Osteoblast (primary cell): ENCODE measurements at regions not wholly inside any gene's neighbourhood (a gene's known extent, or its start where the extent isn't known, plus 50 kb on each side); places are given as distances from the start of the nearest gene placed in this dataset.

Experiments used
- DNase-seq: peaks from one replicate; pipeline ENCODE4 v3.0.0; 2011; ENCODE audit warnings: low spot score, mixed read lengths; ENCODE audit not compliant: insufficient read length; ENCODE audit errors: missing footprints
- H2AFZ ChIP-seq: 2 replicates; pipeline ENCODE4 v1.6.0; 2011; ENCODE audit warnings: mild to moderate bottlenecking, low read length
- H3K27ac ChIP-seq: 2 replicates; pipeline ENCODE4 v1.5.1; 2011; ENCODE audit warnings: mild to moderate bottlenecking, low read depth, low read length, moderate library complexity
- H3K27me3 ChIP-seq: 2 replicates; pipeline ENCODE4 v1.6.0; 2012; ENCODE audit warnings: mild to moderate bottlenecking, control low read depth, inconsistent platforms, low read length, moderate library complexity; ENCODE audit not compliant: insufficient read depth
- H3K36me3 ChIP-seq: 2 replicates; pipeline ENCODE4 v1.5.1; 2011; ENCODE audit warnings: mild to moderate bottlenecking, low read length, control low read depth, moderate library complexity; ENCODE audit not compliant: insufficient read depth
- H3K4me1 ChIP-seq: 2 replicates; pipeline ENCODE4 v1.5.1; 2011; ENCODE audit warnings: mild to moderate bottlenecking, low read length, control low read depth, moderate library complexity; ENCODE audit not compliant: insufficient read depth
- H3K4me2 ChIP-seq: 2 replicates; pipeline ENCODE4 v1.6.0; 2011; ENCODE audit warnings: mild to moderate bottlenecking, low read length; ENCODE audit not compliant: insufficient read depth
- H3K4me3 ChIP-seq: fragments of 200-600 bp; sonication (generic); 3 replicates; pipeline ENCODE4 v1.5.1; 2012; ENCODE audit warnings: mild to moderate bottlenecking, low read length, inconsistent platforms; ENCODE audit not compliant: insufficient read depth
- H3K79me2 ChIP-seq: 2 replicates; pipeline ENCODE4 v1.6.0; 2012; ENCODE audit warnings: mild to moderate bottlenecking, low read length, control low read depth, inconsistent platforms; ENCODE audit not compliant: insufficient read depth
- H3K9me3 ChIP-seq: 2 replicates; pipeline ENCODE4 v1.5.1; 2011; ENCODE audit warnings: low read depth, low read length, control low read depth
- H4K20me1 ChIP-seq: 2 replicates; pipeline ENCODE4 v1.6.0; 2012; ENCODE audit warnings: mild to moderate bottlenecking, low read length, control low read depth; ENCODE audit not compliant: insufficient read depth
- CTCF ChIP-seq: IDR thresholded peaks from 2 replicates; pipeline ENCODE4 v1.5.1; 2011; ENCODE audit warnings: mild to moderate bottlenecking, low read depth, low read length, moderate library complexity; ENCODE audit errors: extremely low read depth

GRCh38 chr1:93750955-93751354 is 69.3 kb upstream of the BCAR3 start:
- Histone ChIP-seq H3K4me1 (peaks cover 40% of the 10 kb centered on the region), H3K79me2 (no peaks in the 10 kb centered on the region), H3K27me3 (no peaks in the 10 kb centered on the region), H3K4me3 (no peak overlapping the region), H2AFZ (peak overlapping the region; percentile 1), H3K4me2 (no peak overlapping the region), H3K36me3 (no peaks in the 10 kb centered on the region), H3K9me3 (peaks cover 3% of the 10 kb centered on the region), H3K27ac (no peak overlapping the region), H4K20me1 (no peaks in the 10 kb centered on the region)
- TF ChIP-seq CTCF = no peak
- DNase-seq = no peak

- H3K79me2 ChIP-seq = no peaks in the 10 kb centered on the region
These were observed 68.3 kb upstream of the BCAR3 start for GRCh38 chr1:93749894-93750301.

GRCh38 chr1:93749487-93749886 is 67.8 kb upstream of the BCAR3 start:
- Histone ChIP-seq H3K79me2 (no peaks in the 10 kb centered on the region), H3K4me2 (no peak overlapping the region), H4K20me1 (no peaks in the 10 kb centered on the region), H3K9me3 (peaks cover 3% of the 10 kb centered on the region), H3K27ac (no peak overlapping the region), H3K36me3 (no peaks in the 10 kb centered on the region), H3K4me3 (no peak overlapping the region), H3K27me3 (no peaks in the 10 kb centered on the region), H2AFZ (no peak overlapping the region), H3K4me1 (peaks cover 30% of the 10 kb centered on the region)
- DNase-seq = no peak
- no peak for TF ChIP-seq CTCF

More at GRCh38 chr1:93749894-93750301, 68.3 kb upstream of the BCAR3 start:
- peaks cover 3% of the 10 kb centered on the region for H3K9me3 ChIP-seq
- no peak overlapping the region for H3K4me3 ChIP-seq
- H3K4me1 ChIP-seq = peaks cover 34% of the 10 kb centered on the region
- H3K27ac ChIP-seq = no peak overlapping the region
- no peak overlapping the region for H3K4me2 ChIP-seq
- TF ChIP-seq CTCF = peak; percentile 7
- H2AFZ ChIP-seq = no peak overlapping the region
- no peak for DNase-seq
- H3K36me3 ChIP-seq = no peaks in the 10 kb centered on the region
- no peaks in the 10 kb centered on the region for H3K27me3 ChIP-seq
- no peaks in the 10 kb centered on the region for H4K20me1 ChIP-seq

GRCh38 chr1:93746021-93746812 is 64.6 kb upstream of the BCAR3 start:
- DNase-seq = no peak
- TF ChIP-seq CTCF = no peak
- peaks cover 3% of the 10 kb centered on the region for H3K9me3 ChIP-seq
- H3K79me2 ChIP-seq = no peaks in the 10 kb centered on the region
- H3K27ac ChIP-seq = no peak overlapping the region
- H3K27me3 ChIP-seq = no peaks in the 10 kb centered on the region
- H3K4me1 ChIP-seq = peaks cover 2% of the 10 kb centered on the region
- no peak overlapping the region for H3K4me3 ChIP-seq
- no peaks in the 10 kb centered on the region for H4K20me1 ChIP-seq
- no peak overlapping the region for H2AFZ ChIP-seq
- H3K4me2 ChIP-seq = no peak overlapping the region
- H3K36me3 ChIP-seq = no peaks in the 10 kb centered on the region
